HG02970 (cell line): ENCODE measurements at regions not wholly inside any gene's neighbourhood (a gene's known extent, or its start where the extent isn't known, plus 50 kb on each side); places are given as distances from the start of the nearest gene placed in this dataset.

Source experiments
- ATAC-seq: cut with Tn5 transposase; IDR thresholded peaks from one replicate; pipeline ENCODE4 v1.9.1; 2021; ENCODE audit warnings: mild to moderate bottlenecking, moderate library complexity, moderate number of reproducible peaks; ENCODE audit not compliant: unreplicated experiment, low FRiP score

- ATAC-seq: no peak
Observed at GRCh38 chr9:79968533-79968932, 396.8 kb downstream of the TLE4 start.

GRCh38 chr9:79962836-79963235, 391.1 kb downstream of the TLE4 start:
- ATAC-seq: no peak

GRCh38 chr9:79962150-79962549, 390.4 kb downstream of the TLE4 start:
- ATAC-seq: no peak

- no peak for ATAC-seq
Observed at GRCh38 chr9:79955300-79955699, 383.5 kb downstream of the TLE4 start.

- ATAC-seq: no peak
Observed at GRCh38 chr9:79953908-79954307, 382.1 kb downstream of the TLE4 start.

- no peak for ATAC-seq
Observed at GRCh38 chr9:79952401-79952800, 380.6 kb downstream of the TLE4 start.

- ATAC-seq: no peak
Observed at GRCh38 chr9:79946712-79947111, 374.9 kb downstream of the TLE4 start.

GRCh38 chr9:79945495-79945894, 373.7 kb downstream of the TLE4 start:
- ATAC-seq: no peak

- no peak for ATAC-seq
Observed at GRCh38 chr9:79945016-79945415, 373.3 kb downstream of the TLE4 start.

- no peak for ATAC-seq
Observed at GRCh38 chr9:79940919-79941318, 369.2 kb downstream of the TLE4 start.

- ATAC-seq: no peak
Observed at GRCh38 chr9:79939819-79940218, 368.1 kb downstream of the TLE4 start.

GRCh38 chr9:79936336-79936735, 364.6 kb downstream of the TLE4 start:
- no peak for ATAC-seq

GRCh38 chr9:79929285-79929684, 357.5 kb downstream of the TLE4 start:
- ATAC-seq: no peak

GRCh38 chr9:79928661-79929223, 357.0 kb downstream of the TLE4 start:
- no peak for ATAC-seq

- ATAC-seq: no peak
Observed at GRCh38 chr9:79925326-79925725, 353.6 kb downstream of the TLE4 start.

GRCh38 chr9:79924836-79925235, 353.1 kb downstream of the TLE4 start:
- no peak for ATAC-seq

GRCh38 chr9:79917421-79917820, 345.7 kb downstream of the TLE4 start:
- ATAC-seq: no peak

GRCh38 chr9:79913867-79914266, 342.1 kb downstream of the TLE4 start:
- ATAC-seq: no peak

GRCh38 chr9:79912318-79913070, 340.7 kb downstream of the TLE4 start:
- no peak for ATAC-seq

GRCh38 chr9:79911724-79912123, 340.0 kb downstream of the TLE4 start:
- no peak for ATAC-seq

GRCh38 chr9:79902825-79903600, 331.2 kb downstream of the TLE4 start:
- ATAC-seq: no peak

- ATAC-seq: no peak
Observed at GRCh38 chr9:79900754-79901153, 329.0 kb downstream of the TLE4 start.
